ENCODE measurements at regions not wholly inside any gene's neighbourhood (a gene's known extent, or its start where the extent isn't known, plus 50 kb on each side); places are given as distances from the start of the nearest gene placed in this dataset.
"Not testable (repeated sequence)": the region's sequence is repeated elsewhere in the genome, so short reads cannot be mapped to it uniquely, and the experiment has no call there.

DNA sequence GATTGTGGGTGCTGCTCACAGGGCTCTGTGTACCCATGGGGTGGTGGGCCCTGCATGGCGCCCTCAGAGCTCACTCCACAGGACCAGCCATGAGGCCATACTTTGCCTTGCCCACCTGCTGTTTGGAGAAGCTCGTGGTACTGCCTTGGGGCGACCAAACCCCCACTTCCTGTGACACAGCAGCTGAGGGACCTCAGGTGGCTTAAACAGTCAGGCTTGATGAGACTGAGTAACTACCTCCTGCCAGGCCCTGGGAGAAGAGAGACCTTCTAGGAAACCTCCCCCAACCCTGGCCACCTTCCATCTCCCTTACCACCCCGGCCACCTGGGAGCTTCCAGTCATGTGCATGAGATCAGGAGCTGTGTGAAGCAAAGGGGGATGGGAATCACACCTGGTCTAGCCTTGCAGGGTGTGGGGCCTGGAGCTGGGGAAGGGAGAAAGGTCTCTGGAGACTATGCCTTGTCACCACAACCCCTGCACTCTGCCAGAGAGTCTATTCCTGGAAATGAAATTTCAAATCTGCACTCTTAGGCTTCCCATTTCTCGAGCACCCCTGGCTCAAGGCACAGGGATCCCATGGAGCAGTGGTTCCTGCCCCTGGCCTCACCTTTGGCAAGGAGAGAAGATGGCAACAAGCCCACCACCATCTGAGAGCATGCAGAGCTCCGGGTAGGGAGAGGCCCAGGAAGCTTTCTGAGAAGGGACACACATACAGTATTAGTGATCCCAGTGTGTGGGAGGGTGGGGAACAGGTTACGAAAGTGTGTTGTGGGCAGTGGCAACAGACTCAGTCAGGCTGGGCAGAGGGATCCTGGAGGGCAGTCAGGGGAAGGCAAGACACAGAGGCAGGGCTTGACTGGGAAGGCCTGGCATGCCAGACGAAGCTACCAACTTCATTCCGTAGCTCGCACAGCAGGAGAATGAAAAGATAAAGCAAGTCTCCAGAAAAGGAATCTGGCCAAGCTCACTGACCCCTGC is 125.0 kb downstream of the URI1 start:
- DNase-seq: no peak

DNA sequence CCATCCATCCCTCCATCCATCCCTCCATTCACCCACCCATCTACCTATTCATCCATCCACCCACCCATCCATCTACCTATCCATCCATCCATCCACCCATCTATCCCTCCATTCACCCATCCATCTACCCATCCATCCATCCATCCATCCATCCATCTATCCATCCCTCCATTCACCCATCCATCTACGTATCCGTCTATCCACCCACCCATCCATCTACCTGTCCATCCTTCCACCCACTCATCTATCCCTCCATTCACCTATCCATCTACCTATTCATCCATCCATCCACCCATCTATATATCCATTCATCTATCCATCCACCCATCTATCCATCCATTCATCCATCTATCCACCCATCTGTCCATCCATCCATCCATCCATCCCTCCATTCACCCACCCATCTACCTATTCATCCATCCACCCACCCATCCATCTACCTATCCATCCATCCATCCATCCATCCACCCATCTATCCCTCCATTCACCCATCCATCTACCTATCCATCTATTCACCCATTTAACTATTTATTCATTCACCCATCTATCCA is 126.0 kb downstream of the URI1 start:
- intact Hi-C loops (cut with DNase I); H3K9me3 ChIP-seq; H3K27ac ChIP-seq; DNase-seq; H3K4me3 ChIP-seq; H3K36me3 ChIP-seq: not testable (repeated sequence)
- 86 to 91% methylated on average over 2 of the region's 2 CpGs for WGBS, 2 donors
- Histone ChIP-seq H3K4me1 (peaks cover 0 to 13% (median 2%) of the 10 kb centered on the region in 3 donors), H3K27me3 (peaks cover 0 to 11% (median 0%) of the 10 kb centered on the region in 4 donors)

More for the DNA sequence above, 125.0 kb downstream of the URI1 start:
- peaks cover 0 to 8% (median 0%) of the 10 kb centered on the region in 3 donors for H3K4me1 ChIP-seq
- intact Hi-C loops (cut with DNase I): no loop called here
- H3K36me3 ChIP-seq: no peaks in the 10 kb centered on the region
- H3K4me3 ChIP-seq: no peak overlapping the region
- H3K9me3 ChIP-seq: no peaks in the 10 kb centered on the region
- H3K27me3 ChIP-seq: peaks cover 0 to 20% (median 0%) of the 10 kb centered on the region in 4 donors
- no peak overlapping the region for H3K27ac ChIP-seq
- 79 to 81% methylated on average over 5 to 7 of the region's 10 CpGs for WGBS, 2 donors
- TF ChIP-seq, protein P1, sequence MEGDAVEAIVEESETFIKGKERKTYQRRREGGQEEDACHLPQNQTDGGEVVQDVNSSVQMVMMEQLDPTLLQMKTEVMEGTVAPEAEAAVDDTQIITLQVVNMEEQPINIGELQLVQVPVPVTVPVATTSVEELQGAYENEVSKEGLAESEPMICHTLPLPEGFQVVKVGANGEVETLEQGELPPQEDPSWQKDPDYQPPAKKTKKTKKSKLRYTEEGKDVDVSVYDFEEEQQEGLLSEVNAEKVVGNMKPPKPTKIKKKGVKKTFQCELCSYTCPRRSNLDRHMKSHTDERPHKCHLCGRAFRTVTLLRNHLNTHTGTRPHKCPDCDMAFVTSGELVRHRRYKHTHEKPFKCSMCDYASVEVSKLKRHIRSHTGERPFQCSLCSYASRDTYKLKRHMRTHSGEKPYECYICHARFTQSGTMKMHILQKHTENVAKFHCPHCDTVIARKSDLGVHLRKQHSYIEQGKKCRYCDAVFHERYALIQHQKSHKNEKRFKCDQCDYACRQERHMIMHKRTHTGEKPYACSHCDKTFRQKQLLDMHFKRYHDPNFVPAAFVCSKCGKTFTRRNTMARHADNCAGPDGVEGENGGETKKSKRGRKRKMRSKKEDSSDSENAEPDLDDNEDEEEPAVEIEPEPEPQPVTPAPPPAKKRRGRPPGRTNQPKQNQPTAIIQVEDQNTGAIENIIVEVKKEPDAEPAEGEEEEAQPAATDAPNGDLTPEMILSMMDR (IDR thresholded peaks at IDR 0.05): no peak
- no peak for TF ChIP-seq POLR2A (IDR thresholded peaks at IDR 0.05)

DNA sequence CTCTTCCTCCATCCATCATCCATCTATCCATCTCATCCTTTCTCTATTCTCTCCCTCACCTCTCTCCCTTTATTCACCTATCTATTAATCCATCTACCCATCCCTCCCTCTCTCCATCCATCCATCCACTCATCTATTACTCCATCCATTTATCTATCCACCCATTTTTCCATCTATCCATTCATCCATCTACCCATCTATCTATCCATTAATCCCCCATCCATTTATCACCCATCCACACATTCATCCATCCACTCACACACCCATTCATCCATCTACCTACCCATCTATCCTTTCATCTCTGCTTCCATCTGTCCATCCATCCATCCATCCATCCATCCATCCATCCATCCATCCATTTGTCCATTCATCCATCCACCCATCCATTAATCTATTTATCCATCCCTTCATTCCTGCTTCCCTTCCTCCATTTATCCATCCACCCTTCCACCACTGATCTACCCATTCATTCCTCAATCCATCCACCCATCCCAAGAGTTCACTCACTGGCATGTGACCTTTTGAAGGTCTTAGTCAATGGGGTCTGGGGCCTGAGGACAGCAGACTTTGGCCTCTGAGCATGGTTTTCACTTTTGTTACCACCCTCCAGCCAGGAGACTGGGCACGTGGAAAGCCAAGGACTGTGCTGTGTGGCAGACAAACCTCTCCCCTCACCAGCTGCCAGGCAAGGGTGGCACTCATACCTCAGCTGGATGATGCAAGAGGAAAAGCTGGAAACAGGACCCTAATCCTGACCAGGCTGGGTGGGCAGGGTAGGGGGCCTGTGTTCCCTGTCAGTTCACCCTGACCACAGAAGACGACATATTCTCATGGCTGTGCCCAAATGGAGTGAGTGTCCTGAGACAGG is 126.7 kb downstream of the URI1 start:
- 50 to 79% methylated on average over 1 to 2 of the region's 2 CpGs for WGBS, 2 donors
- intact Hi-C loops (cut with DNase I): no loop called here
- DNase-seq: no peak
- peaks cover 0 to 20% (median 4%) of the 10 kb centered on the region in 3 donors for H3K4me1 ChIP-seq
- no peak overlapping the region for H3K27ac ChIP-seq
- H3K36me3 ChIP-seq: no peaks in the 10 kb centered on the region
- peaks cover 0 to 5% (median 0%) of the 10 kb centered on the region in 4 donors for H3K27me3 ChIP-seq
- no peak for TF ChIP-seq POLR2A (IDR thresholded peaks at IDR 0.05)
- TF ChIP-seq, protein P1 (IDR thresholded peaks at IDR 0.05): no peak
- H3K4me3 ChIP-seq: no peak overlapping the region
- H3K9me3 ChIP-seq: no peaks in the 10 kb centered on the region

DNA sequence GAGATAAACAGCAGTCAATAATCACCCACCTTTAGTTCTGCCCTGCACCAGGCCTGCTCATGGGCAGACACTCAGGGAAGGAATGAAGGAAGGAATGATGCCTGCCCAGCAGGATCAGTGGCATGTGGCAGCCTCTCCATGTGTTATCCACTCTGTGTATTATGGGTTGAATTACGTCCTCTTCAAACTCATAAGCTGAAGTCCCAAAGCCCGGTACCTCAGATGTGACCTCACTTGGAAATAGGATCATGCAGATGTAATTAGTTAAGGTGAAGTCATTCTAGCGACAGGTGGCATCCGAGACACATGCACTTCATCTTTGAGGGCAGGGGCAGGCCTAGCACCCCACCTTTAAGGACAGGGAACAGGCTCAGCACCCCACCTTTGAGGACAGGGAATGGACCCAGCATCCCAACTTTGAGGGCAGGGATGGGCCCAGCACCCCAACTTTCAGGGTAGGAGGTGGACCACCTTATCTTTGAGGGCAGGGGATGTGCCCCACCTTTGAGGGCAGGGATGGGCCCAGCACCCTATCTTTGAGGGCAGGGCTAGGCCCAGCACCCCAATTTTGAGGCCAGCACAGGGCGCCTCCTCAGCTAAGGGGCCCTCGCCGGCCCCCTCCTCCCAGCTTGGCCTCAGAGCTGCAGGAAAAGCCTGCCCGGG is 127.6 kb downstream of the URI1 start:
- H3K9me3 ChIP-seq: no peaks in the 10 kb centered on the region
- H3K4me3 ChIP-seq: no peak overlapping the region
- H3K27ac ChIP-seq: no peak overlapping the region
- H3K4me1 ChIP-seq: peaks cover 0 to 29% (median 5%) of the 10 kb centered on the region in 3 donors
- TF ChIP-seq POLR2A (IDR thresholded peaks at IDR 0.05): no peak
- TF ChIP-seq, protein P1 (IDR thresholded peaks at IDR 0.05): no peak
- no peaks in the 10 kb centered on the region for H3K36me3 ChIP-seq
- H3K27me3 ChIP-seq: no peaks in the 10 kb centered on the region
- intact Hi-C loops (cut with DNase I): no loop called here
- WGBS, 2 donors: 67 to 100% methylated on average over 1 of the region's 8 CpGs
- DNase-seq: no peak

Measured in esophagus squamous epithelium (tissue), 5 donors.